Panc1 (cell line): ENCODE measurements at regions not wholly inside any gene's neighbourhood (a gene's known extent, or its start where the extent isn't known, plus 50 kb on each side); places are given as distances from the start of the nearest gene placed in this dataset.

ENCODE experiments used
- ATAC-seq: fragments of 200-7000 bp; cut with Tn5 transposase; 2 replicates; pipeline ENCODE4 v1.9.1; 2020; ENCODE audit warnings: mild to moderate bottlenecking, moderate library complexity
- BruUV-seq: library from RNA; stranded (reverse); fragments of 400-500 nt; replicated peaks from 2 replicates; lab custom pipeline; 2021; lab: Mats Ljungman, UMichigan
- CTCF ChIA-PET: fragments of 300-600 bp; sonication (Branson Sonifier 250); formaldehyde crosslinking; loops from one replicate; lab custom pipeline; 2022; ENCODE audit warnings: antibody characterized with exemption; lab: Charles Lee
- POLR2A ChIA-PET: fragments of 300-600 bp; sonication (Branson Sonifier 250); formaldehyde crosslinking; loops from one replicate; lab custom pipeline; 2022; ENCODE audit warnings: antibody characterized with exemption; lab: Charles Lee
- DNase-seq: peaks from one replicate; pipeline ENCODE4 v3.0.0-alpha.2; 2010; ENCODE audit warnings: low read depth, low spot score
- H3K27ac ChIP-seq: 2 replicates; pipeline ENCODE4 v1.5.1; 2011; ENCODE audit warnings: mild to moderate bottlenecking, low read length, inconsistent platforms
- H3K27me3 ChIP-seq: fragments of 200-500 bp; sonication (Bioruptor generic); 2 replicates; pipeline ENCODE4 v1.6.0; 2014; ENCODE audit warnings: low read length, inconsistent platforms; ENCODE audit not compliant: control insufficient read depth, insufficient read depth
- H3K36me3 ChIP-seq: fragments of 200-500 bp; sonication (Bioruptor generic); 2 replicates; pipeline ENCODE4 v1.5.1; 2014; ENCODE audit warnings: inconsistent platforms, mild to moderate bottlenecking, low read length, moderate library complexity; ENCODE audit not compliant: control insufficient read depth, insufficient read depth
- H3K4me1 ChIP-seq: 2 replicates; pipeline ENCODE4 v1.5.1; 2011; ENCODE audit warnings: inconsistent platforms, mild to moderate bottlenecking, low read length, moderate library complexity; ENCODE audit not compliant: control insufficient read depth, insufficient read depth
- H3K4me3 ChIP-seq, 2 experiments: 2 replicates each; pipeline ENCODE4 v1.5.1; 2011 to 2012; ENCODE audit warnings: low read depth in 2 of 2, low read length in 2 of 2, mild to moderate bottlenecking in 2 of 2, inconsistent platforms in 1 of 2, moderate library complexity in 1 of 2
- H3K9me3 ChIP-seq: fragments of 200-500 bp; sonication (Bioruptor generic); 2 replicates; pipeline ENCODE4 v1.5.1; 2014; ENCODE audit warnings: low read depth, mild to moderate bottlenecking, inconsistent platforms, low read length, moderate library complexity; ENCODE audit not compliant: control insufficient read depth, insufficient read depth
- POLR2AphosphoS5 ChIP-seq: IDR thresholded peaks from 2 replicates; pipeline ENCODE4 v1.6.1; 2012; ENCODE audit warnings: mild to moderate bottlenecking, low read depth, low read length, moderate library complexity
- REST ChIP-seq, 2 experiments: IDR thresholded peaks; 2 replicates each; pipeline ENCODE4 v1.6.1; 2011 to 2012; ENCODE audit warnings: low read depth in 2 of 2, control low read depth in 1 of 2, low read length in 1 of 2, mild to moderate bottlenecking in 1 of 2, moderate library complexity in 1 of 2; ENCODE audit not compliant: insufficient read depth in 1 of 2
- SIN3A ChIP-seq: IDR thresholded peaks from 2 replicates; pipeline ENCODE4 v1.6.1; 2012; ENCODE audit warnings: low read depth, mild to moderate bottlenecking, low read length, moderate library complexity, borderline replicate concordance; ENCODE audit not compliant: insufficient read depth
- TCF7L2 ChIP-seq: IDR thresholded peaks from 2 replicates; pipeline ENCODE4 v1.6.1; 2011; ENCODE audit warnings: mild to moderate bottlenecking, low read depth, low read length, inconsistent platforms
- in situ Hi-C: cut with HindIII; loops from 2 replicates; pipeline ENCODE4 v1.10.0; 2016; ENCODE audit warnings: low sequenced_read_pairs, low pct_unique_long_range_greater_than_20kb
- intact Hi-C: fragments of 100-400 bp; cut with micrococcal nuclease; formaldehyde crosslinking; loops from one replicate; pipeline ENCODE4 v1.10.0; 2022; ENCODE audit not compliant: unreplicated experiment
- TF ChIP-seq, protein P1 (sequence below): fragments of 450-650 bp; IDR thresholded peaks from 2 replicates; pipeline ENCODE4 v1.5.1; 2017; ENCODE audit warnings: mild to moderate bottlenecking

- no peak overlapping the region for H3K27ac ChIP-seq
- in situ Hi-C loops = no loop called here
- no peak for DNase-seq
- no peaks in the 10 kb centered on the region for H3K27me3 ChIP-seq
- H3K4me3 ChIP-seq = no peak overlapping the region
- no peaks in the 10 kb centered on the region for H3K36me3 ChIP-seq
- no peaks in the 10 kb centered on the region for H3K9me3 ChIP-seq
- POLR2A ChIA-PET = no interaction called here
- H3K4me1 ChIP-seq = no peaks in the 10 kb centered on the region
- intact Hi-C loops = no loop called here
- no TSS peak for BruUV-seq
- CTCF ChIA-PET = no interaction called here
- ATAC-seq = no peak
- TF ChIP-seq TCF7L2 (no peak), REST (IDR thresholded peaks at IDR 0.05; ENCODE audit: insufficient read depth in 1 of 2, low read depth in 2 of 2, low read length in 1 of 2) (no peak), SIN3A (no peak), POLR2AphosphoS5 (no peak)
- TF ChIP-seq, protein P1, sequence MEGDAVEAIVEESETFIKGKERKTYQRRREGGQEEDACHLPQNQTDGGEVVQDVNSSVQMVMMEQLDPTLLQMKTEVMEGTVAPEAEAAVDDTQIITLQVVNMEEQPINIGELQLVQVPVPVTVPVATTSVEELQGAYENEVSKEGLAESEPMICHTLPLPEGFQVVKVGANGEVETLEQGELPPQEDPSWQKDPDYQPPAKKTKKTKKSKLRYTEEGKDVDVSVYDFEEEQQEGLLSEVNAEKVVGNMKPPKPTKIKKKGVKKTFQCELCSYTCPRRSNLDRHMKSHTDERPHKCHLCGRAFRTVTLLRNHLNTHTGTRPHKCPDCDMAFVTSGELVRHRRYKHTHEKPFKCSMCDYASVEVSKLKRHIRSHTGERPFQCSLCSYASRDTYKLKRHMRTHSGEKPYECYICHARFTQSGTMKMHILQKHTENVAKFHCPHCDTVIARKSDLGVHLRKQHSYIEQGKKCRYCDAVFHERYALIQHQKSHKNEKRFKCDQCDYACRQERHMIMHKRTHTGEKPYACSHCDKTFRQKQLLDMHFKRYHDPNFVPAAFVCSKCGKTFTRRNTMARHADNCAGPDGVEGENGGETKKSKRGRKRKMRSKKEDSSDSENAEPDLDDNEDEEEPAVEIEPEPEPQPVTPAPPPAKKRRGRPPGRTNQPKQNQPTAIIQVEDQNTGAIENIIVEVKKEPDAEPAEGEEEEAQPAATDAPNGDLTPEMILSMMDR = no peak
These were observed 53.8 kb upstream of the CLINT1 start for GRCh38 chr5:157912621-157913325.

- Histone ChIP-seq H3K27me3 (no peaks in the 10 kb centered on the region), H3K27ac (no peak overlapping the region), H3K36me3 (no peaks in the 10 kb centered on the region), H3K4me3 (no peak overlapping the region), H3K4me1 (no peaks in the 10 kb centered on the region), H3K9me3 (no peaks in the 10 kb centered on the region)
- ChIA-PET POLR2A (no interaction called here), CTCF (interaction anchor here (0.7 kb wide), 1 partner anchor 12 kb away, joined by 5 read pairs; no protein-coding TSS in a partner anchor)
- no TSS peak for BruUV-seq
- no peak for ATAC-seq
- TF ChIP-seq TCF7L2 = no peak
- no peak for TF ChIP-seq POLR2AphosphoS5
- TF ChIP-seq SIN3A = no peak
- TF ChIP-seq REST (IDR thresholded peaks at IDR 0.05; ENCODE audit: insufficient read depth in 1 of 2, low read depth in 2 of 2, low read length in 1 of 2) = no peak
- intact Hi-C loops = no loop called here
- in situ Hi-C loops = no loop called here
- DNase-seq = no peak
These were observed 52.6 kb upstream of the CLINT1 start for GRCh38 chr5:157911568-157911967.
